ENCODE measurements at regions not wholly inside any gene's neighbourhood (a gene's known extent, or its start where the extent isn't known, plus 50 kb on each side); places are given as distances from the start of the nearest gene placed in this dataset.

GRCh38 chr2:142649581-142649980, 227.9 kb upstream of the KYNU start:
- no peak overlapping the region for H3K27ac ChIP-seq (ENCODE audit: low read depth in 1 of 2, low read length in 2 of 2)

DNA sequence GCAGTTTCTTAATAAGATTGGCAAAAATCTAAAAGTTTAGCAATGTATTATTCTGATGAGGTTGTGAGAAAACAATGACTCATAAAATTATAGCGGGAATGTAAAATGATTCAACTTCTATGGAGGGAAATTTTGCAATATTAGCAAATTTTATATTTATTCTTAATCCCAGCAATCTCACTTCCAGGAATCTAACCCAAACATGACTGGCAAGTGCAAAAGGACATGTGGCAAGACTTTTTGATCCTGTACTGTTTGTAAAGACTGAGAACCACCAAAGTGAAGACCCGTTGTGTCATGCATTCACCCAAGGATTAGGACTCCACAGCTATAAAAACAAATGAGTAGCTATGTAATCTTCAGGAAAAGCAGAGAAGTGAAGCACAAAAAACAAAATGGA, 234.8 kb upstream of the KYNU start:
- no peak overlapping the region for H3K9ac ChIP-seq (ENCODE audit: low read depth in 1 of 2, low read length in 2 of 2)
- H3K27me3 ChIP-seq (ENCODE audit: control insufficient read depth in 4 of 4, insufficient read depth in 4 of 4, low read length in 3 of 4) = no peaks in the 10 kb centered on the region
- no peak overlapping the region for H3K4me3 ChIP-seq (ENCODE audit: low read depth in 1 of 3, low read length in 3 of 3)
- no peak for DNase-seq (ENCODE audit: low spot score)
- TF ChIP-seq SP1 (IDR thresholded peaks at IDR 0.05) = no peak
- TF ChIP-seq HNF4G (IDR thresholded peaks at IDR 0.05) = no peak
- no peaks in the 10 kb centered on the region for H3K9me3 ChIP-seq (ENCODE audit: control insufficient read depth in 4 of 4, low read length in 3 of 4)
- 83% methylated on average over 2 of the region's 2 CpGs for WGBS
- H3K27ac ChIP-seq (ENCODE audit: low read depth in 1 of 2, low read length in 2 of 2) = no peak overlapping the region
- H3K36me3 ChIP-seq (ENCODE audit: control insufficient read depth in 4 of 4, insufficient read depth in 3 of 4, low read depth in 1 of 4, low read length in 3 of 4) = no peaks in the 10 kb centered on the region
- no peaks in the 10 kb centered on the region for H3K4me1 ChIP-seq (ENCODE audit: control insufficient read depth in 4 of 4, insufficient read depth in 4 of 4, low read length in 3 of 4)

More at GRCh38 chr2:142649581-142649980, 227.9 kb upstream of the KYNU start:
- Histone ChIP-seq H3K36me3 (ENCODE audit: control insufficient read depth in 4 of 4, insufficient read depth in 3 of 4, low read depth in 1 of 4, low read length in 3 of 4) (no peaks in the 10 kb centered on the region), H3K4me1 (ENCODE audit: control insufficient read depth in 4 of 4, insufficient read depth in 4 of 4, low read length in 3 of 4) (no peaks in the 10 kb centered on the region), H3K9me3 (ENCODE audit: control insufficient read depth in 4 of 4, low read length in 3 of 4) (peaks cover 0 to 3% (median 0%) of the 10 kb centered on the region in 4 donors), H3K27me3 (ENCODE audit: control insufficient read depth in 4 of 4, insufficient read depth in 4 of 4, low read length in 3 of 4) (no peaks in the 10 kb centered on the region), H3K4me3 (ENCODE audit: low read depth in 1 of 3, low read length in 3 of 3) (no peak overlapping the region), H3K9ac (ENCODE audit: low read depth in 1 of 2, low read length in 2 of 2) (no peak overlapping the region)
- DNase-seq (ENCODE audit: low spot score) = no peak
- TF ChIP-seq RAD21 (IDR thresholded peaks at IDR 0.05) (no peak), RXRA (IDR thresholded peaks at IDR 0.05) (no peak), SP1 (IDR thresholded peaks at IDR 0.05) (no peak), JUND (IDR thresholded peaks at IDR 0.05) (no peak), NR2F2 (IDR thresholded peaks at IDR 0.05) (no peak), GABPA (IDR thresholded peaks at IDR 0.05 in 1 of 2, conservative IDR thresholded peaks at IDR 0.05 in 1 of 2) (no peak), YY1 (IDR thresholded peaks at IDR 0.05) (no peak)
- TF ChIP-seq, protein P1, sequence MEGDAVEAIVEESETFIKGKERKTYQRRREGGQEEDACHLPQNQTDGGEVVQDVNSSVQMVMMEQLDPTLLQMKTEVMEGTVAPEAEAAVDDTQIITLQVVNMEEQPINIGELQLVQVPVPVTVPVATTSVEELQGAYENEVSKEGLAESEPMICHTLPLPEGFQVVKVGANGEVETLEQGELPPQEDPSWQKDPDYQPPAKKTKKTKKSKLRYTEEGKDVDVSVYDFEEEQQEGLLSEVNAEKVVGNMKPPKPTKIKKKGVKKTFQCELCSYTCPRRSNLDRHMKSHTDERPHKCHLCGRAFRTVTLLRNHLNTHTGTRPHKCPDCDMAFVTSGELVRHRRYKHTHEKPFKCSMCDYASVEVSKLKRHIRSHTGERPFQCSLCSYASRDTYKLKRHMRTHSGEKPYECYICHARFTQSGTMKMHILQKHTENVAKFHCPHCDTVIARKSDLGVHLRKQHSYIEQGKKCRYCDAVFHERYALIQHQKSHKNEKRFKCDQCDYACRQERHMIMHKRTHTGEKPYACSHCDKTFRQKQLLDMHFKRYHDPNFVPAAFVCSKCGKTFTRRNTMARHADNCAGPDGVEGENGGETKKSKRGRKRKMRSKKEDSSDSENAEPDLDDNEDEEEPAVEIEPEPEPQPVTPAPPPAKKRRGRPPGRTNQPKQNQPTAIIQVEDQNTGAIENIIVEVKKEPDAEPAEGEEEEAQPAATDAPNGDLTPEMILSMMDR (IDR thresholded peaks at IDR 0.05; ENCODE audit: low read depth, low read length, missing input control) = no peak
- TF ChIP-seq, protein P2, sequence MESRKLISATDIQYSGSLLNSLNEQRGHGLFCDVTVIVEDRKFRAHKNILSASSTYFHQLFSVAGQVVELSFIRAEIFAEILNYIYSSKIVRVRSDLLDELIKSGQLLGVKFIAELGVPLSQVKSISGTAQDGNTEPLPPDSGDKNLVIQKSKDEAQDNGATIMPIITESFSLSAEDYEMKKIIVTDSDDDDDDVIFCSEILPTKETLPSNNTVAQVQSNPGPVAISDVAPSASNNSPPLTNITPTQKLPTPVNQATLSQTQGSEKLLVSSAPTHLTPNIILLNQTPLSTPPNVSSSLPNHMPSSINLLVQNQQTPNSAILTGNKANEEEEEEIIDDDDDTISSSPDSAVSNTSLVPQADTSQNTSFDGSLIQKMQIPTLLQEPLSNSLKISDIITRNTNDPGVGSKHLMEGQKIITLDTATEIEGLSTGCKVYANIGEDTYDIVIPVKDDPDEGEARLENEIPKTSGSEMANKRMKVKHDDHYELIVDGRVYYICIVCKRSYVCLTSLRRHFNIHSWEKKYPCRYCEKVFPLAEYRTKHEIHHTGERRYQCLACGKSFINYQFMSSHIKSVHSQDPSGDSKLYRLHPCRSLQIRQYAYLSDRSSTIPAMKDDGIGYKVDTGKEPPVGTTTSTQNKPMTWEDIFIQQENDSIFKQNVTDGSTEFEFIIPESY (IDR thresholded peaks at IDR 0.05) = no peak
- 79% methylated on average over 12 of the region's 12 CpGs for WGBS

DNA sequence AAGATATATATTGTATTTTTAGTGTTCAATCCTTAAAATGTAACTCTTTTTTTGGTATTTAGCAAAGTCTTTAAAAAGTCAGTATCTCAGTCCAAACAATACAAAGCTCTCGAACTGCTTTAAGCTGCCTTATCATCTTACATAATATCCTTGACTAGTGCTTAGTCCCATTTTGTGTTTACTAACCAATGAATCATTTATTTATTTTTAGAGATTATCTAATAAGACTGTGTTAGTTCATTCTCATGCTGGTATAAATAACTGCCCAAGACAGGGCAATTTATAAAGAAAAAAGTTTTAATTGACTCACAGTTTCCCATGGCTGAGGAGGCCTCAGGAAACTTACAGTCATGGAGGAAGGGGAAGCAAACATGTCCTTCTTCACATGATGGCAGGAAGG, 248.3 kb upstream of the KYNU start:
- H3K4me3 ChIP-seq (ENCODE audit: low read depth in 1 of 3, low read length in 3 of 3) = no peak overlapping the region
- no peaks in the 10 kb centered on the region for H3K9me3 ChIP-seq (ENCODE audit: control insufficient read depth in 4 of 4, low read length in 3 of 4)
- H3K27me3 ChIP-seq (ENCODE audit: control insufficient read depth in 4 of 4, insufficient read depth in 4 of 4, low read length in 3 of 4) = peaks cover 0 to 4% (median 0%) of the 10 kb centered on the region in 4 donors
- H3K27ac ChIP-seq (ENCODE audit: low read depth in 1 of 2, low read length in 2 of 2) = no peak overlapping the region
- no peak overlapping the region for H3K9ac ChIP-seq (ENCODE audit: low read depth in 1 of 2, low read length in 2 of 2)
- DNase-seq (ENCODE audit: low spot score) = no peak
- no peaks in the 10 kb centered on the region for H3K4me1 ChIP-seq (ENCODE audit: control insufficient read depth in 4 of 4, insufficient read depth in 4 of 4, low read length in 3 of 4)
- WGBS = 50% methylated on average over 1 of the region's 1 CpG
- H3K36me3 ChIP-seq (ENCODE audit: control insufficient read depth in 4 of 4, insufficient read depth in 3 of 4, low read depth in 1 of 4, low read length in 3 of 4) = no peaks in the 10 kb centered on the region
- TF ChIP-seq, protein P3, sequence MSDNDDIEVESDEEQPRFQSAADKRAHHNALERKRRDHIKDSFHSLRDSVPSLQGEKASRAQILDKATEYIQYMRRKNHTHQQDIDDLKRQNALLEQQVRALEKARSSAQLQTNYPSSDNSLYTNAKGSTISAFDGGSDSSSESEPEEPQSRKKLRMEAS (IDR thresholded peaks at IDR 0.05) = no peak
- TF ChIP-seq, protein P2 (IDR thresholded peaks at IDR 0.05) = no peak
- no peak for TF ChIP-seq HNF4G (IDR thresholded peaks at IDR 0.05)
- TF ChIP-seq EGR1 (IDR thresholded peaks at IDR 0.05; ENCODE audit: low read depth in 2 of 2) = no peak
- no peak for TF ChIP-seq JUND (IDR thresholded peaks at IDR 0.05)
- no peak for TF ChIP-seq HNF4A (conservative IDR thresholded peaks at IDR 0.05)
- TF ChIP-seq REST (IDR thresholded peaks at IDR 0.05) = no peak
- TF ChIP-seq TAF1 (conservative IDR thresholded peaks at IDR 0.05) = no peak
- no peak for TF ChIP-seq RXRA (IDR thresholded peaks at IDR 0.05)
- TF ChIP-seq NR2F2 (IDR thresholded peaks at IDR 0.05) = no peak
- TF ChIP-seq YY1 (IDR thresholded peaks at IDR 0.05) = no peak
- TF ChIP-seq GABPA (IDR thresholded peaks at IDR 0.05 in 1 of 2, conservative IDR thresholded peaks at IDR 0.05 in 1 of 2) = no peak
- no peak for TF ChIP-seq SP1 (IDR thresholded peaks at IDR 0.05)
- no peak for TF ChIP-seq FOXA1 (IDR thresholded peaks at IDR 0.05)
- TF ChIP-seq RAD21 (IDR thresholded peaks at IDR 0.05) = no peak
